ENCODE measurements at regions not wholly inside any gene's neighbourhood (a gene's known extent, or its start where the extent isn't known, plus 50 kb on each side); places are given as distances from the start of the nearest gene placed in this dataset.

DNA sequence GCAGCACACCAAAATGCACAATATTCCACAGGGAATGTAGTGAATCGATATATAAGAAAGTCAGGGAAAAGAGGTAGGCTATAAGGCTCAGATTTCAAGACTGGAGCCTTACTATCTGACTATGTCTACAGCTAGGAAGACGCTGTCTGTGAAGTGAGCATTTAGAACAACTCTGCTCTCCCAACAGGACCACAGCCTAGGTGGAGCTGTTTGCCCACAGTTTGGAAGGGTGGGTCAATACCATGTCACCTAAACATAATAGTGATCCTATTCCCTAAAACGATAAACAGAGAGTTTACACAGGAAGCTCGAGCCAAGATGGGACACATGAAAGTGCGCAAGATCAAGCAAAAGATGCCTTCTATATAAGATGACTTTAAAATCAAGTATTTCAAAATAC is 2486.0 kb upstream of the PCDH20 start:
- H3K27me3 Mint-ChIP-seq = no peaks in the 10 kb centered on the region
- ATAC-seq (ENCODE audit: low read depth in 2 of 2) (no peak), DNase-seq (no peak)
- H3K4me3 Mint-ChIP-seq = no peak overlapping the region
- peaks cover 0 to 2% (median 0%) of the 10 kb centered on the region in 7 donors for H3K9me3 Mint-ChIP-seq
- H3K4me1 Mint-ChIP-seq = no peaks in the 10 kb centered on the region
- H3K27ac Mint-ChIP-seq = no peak overlapping the region
- H3K36me3 Mint-ChIP-seq = no peaks in the 10 kb centered on the region

GRCh38 chr13:63900406-63900805 is 2484.8 kb upstream of the PCDH20 start:
- no peaks in the 10 kb centered on the region for H3K4me1 Mint-ChIP-seq
- no peaks in the 10 kb centered on the region for H3K27me3 Mint-ChIP-seq
- ATAC-seq (ENCODE audit: low read depth in 2 of 2) = no peak

GRCh38 chr13:63896321-63896720 is 2480.7 kb upstream of the PCDH20 start:
- DNase-seq = no peak
- H3K36me3 Mint-ChIP-seq = no peaks in the 10 kb centered on the region
- no peak overlapping the region for H3K4me3 Mint-ChIP-seq
- ATAC-seq (ENCODE audit: low read depth in 2 of 2) = no peak
- H3K4me1 Mint-ChIP-seq = no peaks in the 10 kb centered on the region
- peaks cover 0 to 1% (median 0%) of the 10 kb centered on the region in 7 donors for H3K9me3 Mint-ChIP-seq
- no peak overlapping the region for H3K27ac Mint-ChIP-seq
- no peaks in the 10 kb centered on the region for H3K27me3 Mint-ChIP-seq

More at GRCh38 chr13:63900406-63900805, 2484.8 kb upstream of the PCDH20 start:
- Mint-ChIP-seq H3K27ac (no peak overlapping the region), H3K4me3 (no peak overlapping the region), H3K9me3 (peaks cover 0 to 4% (median 0%) of the 10 kb centered on the region in 7 donors), H3K36me3 (no peaks in the 10 kb centered on the region)
- DNase-seq = no peak

GRCh38 chr13:63882052-63882451 is 2466.4 kb upstream of the PCDH20 start:
- Mint-ChIP-seq H3K4me3 (no peak overlapping the region), H3K27ac (no peak overlapping the region), H3K36me3 (no peaks in the 10 kb centered on the region), H3K4me1 (no peaks in the 10 kb centered on the region), H3K27me3 (no peaks in the 10 kb centered on the region), H3K9me3 (peaks cover 0 to 11% (median 7%) of the 10 kb centered on the region in 7 donors)
- ATAC-seq (ENCODE audit: low read depth in 2 of 2) (no peak), DNase-seq (no peak)

GRCh38 chr13:63880705-63881104 is 2465.1 kb upstream of the PCDH20 start:
- DNase-seq = no peak
- Mint-ChIP-seq H3K4me3 (no peak overlapping the region), H3K27me3 (no peaks in the 10 kb centered on the region), H3K27ac (no peak overlapping the region), H3K36me3 (no peaks in the 10 kb centered on the region), H3K4me1 (no peaks in the 10 kb centered on the region), H3K9me3 (peaks cover 0 to 11% (median 7%) of the 10 kb centered on the region in 7 donors)
- no peak for ATAC-seq (ENCODE audit: low read depth in 2 of 2)

GRCh38 chr13:63873936-63874335 is 2458.3 kb upstream of the PCDH20 start:
- H3K9me3 Mint-ChIP-seq = peaks cover 0 to 10% (median 2%) of the 10 kb centered on the region in 7 donors
- no peaks in the 10 kb centered on the region for H3K36me3 Mint-ChIP-seq
- no peak overlapping the region for H3K27ac Mint-ChIP-seq
- DNase-seq (no peak), ATAC-seq (ENCODE audit: low read depth in 2 of 2) (no peak)
- no peak overlapping the region for H3K4me3 Mint-ChIP-seq
- H3K27me3 Mint-ChIP-seq = no peaks in the 10 kb centered on the region
- no peaks in the 10 kb centered on the region for H3K4me1 Mint-ChIP-seq

DNA sequence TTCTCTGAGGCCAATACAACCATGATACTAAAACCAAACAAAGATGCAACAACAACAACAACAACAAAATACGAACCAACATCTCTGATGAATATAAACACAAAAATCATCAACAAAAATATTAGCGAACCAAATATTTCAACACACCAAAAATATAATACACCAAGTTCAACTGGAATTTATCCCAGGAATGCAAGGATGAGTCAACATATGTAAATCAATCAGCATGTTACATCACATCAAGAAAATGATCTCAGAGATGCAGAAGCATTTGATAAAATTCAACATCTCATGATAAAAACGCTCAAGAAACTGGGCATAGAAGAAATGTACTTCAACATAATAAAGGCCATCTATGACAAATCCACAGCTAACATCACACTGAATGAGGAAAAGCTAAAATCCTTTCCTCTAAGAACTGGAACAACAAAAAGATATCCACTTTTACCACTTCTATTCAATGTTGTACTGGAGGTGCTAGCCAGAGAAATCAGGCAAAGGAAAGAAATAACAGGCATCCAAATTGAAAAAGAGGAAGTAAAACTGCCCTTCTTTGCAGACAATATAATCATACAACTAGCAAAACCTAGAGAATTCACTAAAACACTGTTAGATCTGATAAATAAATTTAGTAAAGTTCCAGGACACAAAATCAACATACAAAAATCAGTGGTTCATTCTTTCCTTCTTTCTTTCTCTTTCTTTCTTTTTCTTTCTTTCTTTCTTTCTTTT is 2448.7 kb upstream of the PCDH20 start:
- Mint-ChIP-seq H3K27ac (no peak overlapping the region), H3K4me1 (no peaks in the 10 kb centered on the region), H3K9me3 (peaks cover 0 to 8% (median 4%) of the 10 kb centered on the region in 7 donors), H3K36me3 (no peaks in the 10 kb centered on the region), H3K27me3 (no peaks in the 10 kb centered on the region), H3K4me3 (no peak overlapping the region)
- ATAC-seq (ENCODE audit: low read depth in 2 of 2) = no peak
- DNase-seq = no peak

DNA sequence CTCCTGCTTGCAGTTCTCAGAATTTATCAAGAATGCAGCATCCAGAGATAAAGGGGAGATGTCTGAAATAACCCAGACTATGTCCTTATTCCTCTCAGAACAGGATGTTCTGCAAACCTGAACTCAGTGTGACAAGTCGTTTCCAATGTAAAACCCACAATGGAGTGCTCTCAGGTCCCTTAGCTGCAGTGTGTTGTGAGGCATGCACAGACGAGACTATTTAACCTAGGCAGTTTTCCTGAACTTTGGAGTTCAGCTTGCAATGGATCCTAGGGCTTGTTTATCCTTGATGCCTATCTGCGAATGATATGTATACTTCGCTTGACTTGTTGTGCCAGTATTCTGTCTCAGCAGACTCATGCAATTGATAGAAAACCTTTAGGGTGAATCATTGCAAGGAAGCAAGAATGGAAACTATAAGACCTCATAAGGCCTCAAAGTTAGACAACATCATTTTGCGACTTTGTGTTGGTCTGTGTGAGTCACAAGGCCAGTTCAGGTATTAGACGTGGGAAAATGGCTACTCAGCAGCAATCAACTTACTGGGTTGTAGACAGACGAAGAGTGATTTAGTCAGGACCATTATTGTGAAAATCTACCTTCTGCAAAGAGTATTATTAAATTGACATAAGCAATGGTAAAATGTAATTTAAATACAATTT is 2439.9 kb upstream of the PCDH20 start:
- no peaks in the 10 kb centered on the region for H3K4me1 Mint-ChIP-seq
- no peaks in the 10 kb centered on the region for H3K36me3 Mint-ChIP-seq
- H3K27ac Mint-ChIP-seq = no peak overlapping the region
- DNase-seq (no peak), ATAC-seq (ENCODE audit: low read depth in 2 of 2) (no peak)
- H3K9me3 Mint-ChIP-seq = peaks cover 0 to 4% (median 0%) of the 10 kb centered on the region in 7 donors
- no peaks in the 10 kb centered on the region for H3K27me3 Mint-ChIP-seq
- no peak overlapping the region for H3K4me3 Mint-ChIP-seq

DNA sequence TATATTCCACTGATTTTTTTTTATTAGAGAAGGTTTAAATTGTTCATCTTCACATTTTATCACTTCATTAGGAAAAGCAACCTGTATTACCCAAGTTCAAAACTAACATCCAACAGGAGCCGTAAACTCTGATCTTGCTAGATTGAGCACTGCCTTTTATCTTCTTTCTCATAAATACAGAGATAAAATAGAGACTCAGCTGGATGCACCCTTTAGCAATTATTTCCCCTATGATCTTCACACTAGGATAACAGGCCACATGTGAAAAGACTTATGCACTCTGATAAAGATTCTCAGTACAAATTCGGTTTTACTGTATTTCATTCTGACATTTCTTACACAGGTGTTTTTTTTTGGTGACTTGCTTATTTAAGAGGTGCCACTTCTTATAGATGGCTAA is 2438.2 kb upstream of the PCDH20 start:
- Mint-ChIP-seq H3K36me3 (no peaks in the 10 kb centered on the region), H3K4me1 (no peaks in the 10 kb centered on the region), H3K9me3 (no peaks in the 10 kb centered on the region), H3K27me3 (no peaks in the 10 kb centered on the region), H3K4me3 (no peak overlapping the region), H3K27ac (no peak overlapping the region)
- ATAC-seq (ENCODE audit: low read depth in 2 of 2) (no peak), DNase-seq (no peak)

DNA sequence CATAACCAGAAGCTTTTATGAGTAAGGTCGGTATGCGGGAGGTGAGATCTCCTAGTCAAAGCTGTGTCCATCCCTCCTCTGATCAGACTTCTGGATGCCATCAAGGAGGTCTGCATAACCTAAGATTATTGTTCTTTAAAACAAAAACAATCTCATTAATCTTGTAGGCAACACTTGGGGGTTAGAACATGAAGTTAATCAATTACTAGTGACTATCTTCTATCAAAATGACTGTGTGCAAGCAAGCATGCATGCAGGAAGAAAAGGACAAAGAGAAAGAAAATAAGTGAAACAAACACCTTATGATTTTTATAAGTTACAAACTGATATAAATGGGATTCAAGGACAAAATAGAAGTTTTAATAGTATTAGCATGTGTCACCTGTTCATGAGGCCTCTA is 2435.9 kb upstream of the PCDH20 start:
- no peak for ATAC-seq (ENCODE audit: low read depth in 2 of 2)
- peaks cover 0 to 4% (median 0%) of the 10 kb centered on the region in 7 donors for H3K9me3 Mint-ChIP-seq
- H3K27ac Mint-ChIP-seq = no peak overlapping the region

GRCh38 chr13:63843766-63844699 is 2428.4 kb upstream of the PCDH20 start:
- Mint-ChIP-seq H3K4me3 (no peak overlapping the region), H3K9me3 (peaks cover 2 to 11% (median 7%) of the 10 kb centered on the region in 7 donors), H3K4me1 (peaks cover 0 to 3% (median 0%) of the 10 kb centered on the region in 3 donors), H3K27ac (no peak overlapping the region), H3K36me3 (no peaks in the 10 kb centered on the region), H3K27me3 (no peaks in the 10 kb centered on the region)
- no peak for DNase-seq
- no peak for ATAC-seq (ENCODE audit: low read depth in 2 of 2)

More for the DNA sequence above, 2435.9 kb upstream of the PCDH20 start:
- H3K4me3 Mint-ChIP-seq = no peak overlapping the region
- peaks cover 0 to 3% (median 0%) of the 10 kb centered on the region in 3 donors for H3K4me1 Mint-ChIP-seq
- DNase-seq = no peak
- no peaks in the 10 kb centered on the region for H3K36me3 Mint-ChIP-seq
- H3K27me3 Mint-ChIP-seq = no peaks in the 10 kb centered on the region

GRCh38 chr13:63842102-63842501 is 2426.5 kb upstream of the PCDH20 start:
- Mint-ChIP-seq H3K27ac (no peak overlapping the region), H3K9me3 (peaks cover 2 to 11% (median 8%) of the 10 kb centered on the region in 7 donors), H3K27me3 (no peaks in the 10 kb centered on the region), H3K36me3 (no peaks in the 10 kb centered on the region), H3K4me1 (peaks cover 0 to 3% (median 0%) of the 10 kb centered on the region in 3 donors), H3K4me3 (no peak overlapping the region)
- DNase-seq (no peak), ATAC-seq (ENCODE audit: low read depth in 2 of 2) (no peak)

- Mint-ChIP-seq H3K4me1 (no peaks in the 10 kb centered on the region), H3K4me3 (no peak overlapping the region), H3K27ac (no peak overlapping the region), H3K27me3 (no peaks in the 10 kb centered on the region), H3K36me3 (no peaks in the 10 kb centered on the region), H3K9me3 (peaks cover 0 to 11% (median 9%) of the 10 kb centered on the region in 7 donors)
- DNase-seq (no peak), ATAC-seq (ENCODE audit: low read depth in 2 of 2) (no peak)
Measured at GRCh38 chr13:63840551-63841421, 2425.1 kb upstream of the PCDH20 start.
